ENCODE measurements at regions not wholly inside any gene's neighbourhood (a gene's known extent, or its start where the extent isn't known, plus 50 kb on each side); places are given as distances from the start of the nearest gene placed in this dataset.
"Not testable (repeated sequence)": the region's sequence is repeated elsewhere in the genome, so short reads cannot be mapped to it uniquely, and the experiment has no call there.

DNA sequence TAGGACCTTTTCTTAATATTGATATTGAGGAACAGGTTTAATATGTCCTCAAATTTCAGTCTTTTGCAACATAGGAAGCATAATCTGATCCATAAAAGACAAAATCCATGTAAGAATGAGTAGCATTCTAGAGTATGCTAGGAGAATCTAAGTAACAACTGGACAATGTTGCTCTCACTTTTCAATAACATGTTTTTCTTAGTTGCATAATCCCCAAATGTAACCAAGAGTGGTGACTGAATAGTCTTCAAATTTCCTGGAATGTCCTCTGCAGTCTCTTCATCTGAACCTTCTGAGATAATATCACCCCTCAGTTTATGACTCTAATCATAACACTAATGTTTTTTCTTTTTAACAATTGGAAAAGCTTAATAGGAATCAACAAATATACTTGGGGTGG lies 110.0 kb upstream of the ZEB2 start:
- Histone ChIP-seq H3K27ac (no peak overlapping the region), H3K36me3 (no peaks in the 10 kb centered on the region), H3K4me1 (ENCODE audit: insufficient read depth) (no peaks in the 10 kb centered on the region), H3K9me3 (no peaks in the 10 kb centered on the region), H3K4me3 (no peak overlapping the region), H3K27me3 (no peaks in the 10 kb centered on the region)
- intact Hi-C loops (cut with DNase I), result no loop called here
- DNase-seq, result no peak
- TF ChIP-seq, protein P1, sequence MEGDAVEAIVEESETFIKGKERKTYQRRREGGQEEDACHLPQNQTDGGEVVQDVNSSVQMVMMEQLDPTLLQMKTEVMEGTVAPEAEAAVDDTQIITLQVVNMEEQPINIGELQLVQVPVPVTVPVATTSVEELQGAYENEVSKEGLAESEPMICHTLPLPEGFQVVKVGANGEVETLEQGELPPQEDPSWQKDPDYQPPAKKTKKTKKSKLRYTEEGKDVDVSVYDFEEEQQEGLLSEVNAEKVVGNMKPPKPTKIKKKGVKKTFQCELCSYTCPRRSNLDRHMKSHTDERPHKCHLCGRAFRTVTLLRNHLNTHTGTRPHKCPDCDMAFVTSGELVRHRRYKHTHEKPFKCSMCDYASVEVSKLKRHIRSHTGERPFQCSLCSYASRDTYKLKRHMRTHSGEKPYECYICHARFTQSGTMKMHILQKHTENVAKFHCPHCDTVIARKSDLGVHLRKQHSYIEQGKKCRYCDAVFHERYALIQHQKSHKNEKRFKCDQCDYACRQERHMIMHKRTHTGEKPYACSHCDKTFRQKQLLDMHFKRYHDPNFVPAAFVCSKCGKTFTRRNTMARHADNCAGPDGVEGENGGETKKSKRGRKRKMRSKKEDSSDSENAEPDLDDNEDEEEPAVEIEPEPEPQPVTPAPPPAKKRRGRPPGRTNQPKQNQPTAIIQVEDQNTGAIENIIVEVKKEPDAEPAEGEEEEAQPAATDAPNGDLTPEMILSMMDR (IDR thresholded peaks at IDR 0.05), result no peak
- no peak for TF ChIP-seq POLR2A (IDR thresholded peaks at IDR 0.05)
- no peak for TF ChIP-seq EP300 (IDR thresholded peaks at IDR 0.05)

DNA sequence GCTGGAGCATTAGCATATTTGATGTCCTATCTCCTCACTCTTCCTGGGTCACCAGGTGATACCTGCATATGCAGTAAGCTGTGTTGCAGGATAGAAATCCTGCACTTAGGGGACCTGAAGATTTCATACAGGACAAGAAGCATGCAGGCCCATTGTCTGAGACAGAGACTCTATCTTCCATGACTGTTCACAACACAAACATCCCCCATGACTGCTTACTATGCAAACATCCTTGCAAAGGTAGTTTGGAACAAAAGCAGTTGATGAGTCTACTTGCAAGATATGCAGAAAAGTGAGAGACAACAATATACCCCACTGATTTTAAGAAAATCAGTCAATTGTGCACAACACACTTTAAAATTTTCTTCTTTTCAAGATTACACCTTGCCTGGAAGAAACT lies 108.6 kb upstream of the ZEB2 start:
- no peak for DNase-seq
- TF ChIP-seq EP300 (IDR thresholded peaks at IDR 0.05) (no peak), POLR2A (IDR thresholded peaks at IDR 0.05) (no peak)
- TF ChIP-seq, protein P1 (IDR thresholded peaks at IDR 0.05), result no peak
- intact Hi-C loops (cut with DNase I), result no loop called here
- H3K27me3 ChIP-seq, result no peaks in the 10 kb centered on the region
- H3K9me3 ChIP-seq, result no peaks in the 10 kb centered on the region
- no peak overlapping the region for H3K4me3 ChIP-seq
- no peaks in the 10 kb centered on the region for H3K36me3 ChIP-seq
- H3K27ac ChIP-seq, result no peak overlapping the region
- no peaks in the 10 kb centered on the region for H3K4me1 ChIP-seq (ENCODE audit: insufficient read depth)

DNA sequence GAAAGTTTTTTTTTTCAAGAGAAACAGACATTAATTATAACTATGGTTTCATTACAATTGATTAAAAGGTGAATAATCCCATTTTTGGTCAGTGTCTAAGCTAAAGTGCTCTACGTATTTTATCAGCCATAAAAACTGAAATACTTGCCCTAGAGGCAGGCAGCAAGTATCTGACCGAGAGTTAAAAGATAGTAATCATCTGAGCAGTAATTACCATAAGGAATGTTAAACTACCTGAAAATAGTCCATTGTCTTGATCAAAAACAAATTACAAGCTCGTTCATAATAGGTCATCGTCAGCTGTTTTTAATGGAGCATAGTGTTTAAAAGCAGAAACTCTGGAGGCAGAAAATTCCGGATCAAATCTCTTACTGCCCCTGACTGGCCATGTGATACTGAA lies 105.7 kb upstream of the ZEB2 start:
- no peaks in the 10 kb centered on the region for H3K36me3 ChIP-seq
- no peaks in the 10 kb centered on the region for H3K9me3 ChIP-seq
- DNase-seq, result no peak
- TF ChIP-seq POLR2A (IDR thresholded peaks at IDR 0.05), result no peak
- TF ChIP-seq, protein P1 (IDR thresholded peaks at IDR 0.05), result no peak
- 88 to 90% (median 88%) methylated on average over 5 of the region's 5 CpGs for WGBS, 3 donors
- H3K4me1 ChIP-seq (ENCODE audit: insufficient read depth), result no peaks in the 10 kb centered on the region
- no peaks in the 10 kb centered on the region for H3K27me3 ChIP-seq
- no peak overlapping the region for H3K27ac ChIP-seq
- H3K4me3 ChIP-seq, result no peak overlapping the region
- intact Hi-C loops (cut with DNase I), result no loop called here

DNA sequence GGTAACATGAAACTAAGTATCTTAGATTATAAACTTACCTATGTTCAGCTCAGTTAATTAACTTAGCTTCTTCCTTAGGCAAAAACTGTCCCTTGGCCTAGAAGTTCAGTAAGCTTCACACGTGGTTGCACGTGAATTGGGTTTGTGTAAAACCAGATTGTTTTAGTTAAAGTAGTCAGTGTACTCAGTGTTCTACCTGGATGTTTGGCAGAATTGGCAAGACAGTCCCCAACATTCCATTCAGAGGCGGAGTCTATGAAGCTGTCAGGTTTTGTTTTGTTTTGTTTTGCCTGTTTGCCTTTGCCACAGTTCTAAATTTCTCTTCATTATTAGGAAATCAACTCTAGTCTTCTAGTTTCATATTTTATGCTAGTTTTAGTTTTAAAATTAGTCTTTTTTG lies 105.3 kb upstream of the ZEB2 start:
- no peaks in the 10 kb centered on the region for H3K9me3 ChIP-seq
- no peaks in the 10 kb centered on the region for H3K27me3 ChIP-seq
- H3K4me3 ChIP-seq, result no peak overlapping the region
- intact Hi-C loops (cut with DNase I), result no loop called here
- H3K27ac ChIP-seq, result no peak overlapping the region
- no peak for DNase-seq
- no peaks in the 10 kb centered on the region for H3K4me1 ChIP-seq (ENCODE audit: insufficient read depth)
- WGBS, 3 donors, result 92 to 97% (median 96%) methylated on average over 3 of the region's 3 CpGs
- no peak for TF ChIP-seq POLR2A (IDR thresholded peaks at IDR 0.05)
- TF ChIP-seq EP300 (IDR thresholded peaks at IDR 0.05), result no peak
- TF ChIP-seq, protein P1 (IDR thresholded peaks at IDR 0.05), result no peak
- H3K36me3 ChIP-seq, result no peaks in the 10 kb centered on the region

DNA sequence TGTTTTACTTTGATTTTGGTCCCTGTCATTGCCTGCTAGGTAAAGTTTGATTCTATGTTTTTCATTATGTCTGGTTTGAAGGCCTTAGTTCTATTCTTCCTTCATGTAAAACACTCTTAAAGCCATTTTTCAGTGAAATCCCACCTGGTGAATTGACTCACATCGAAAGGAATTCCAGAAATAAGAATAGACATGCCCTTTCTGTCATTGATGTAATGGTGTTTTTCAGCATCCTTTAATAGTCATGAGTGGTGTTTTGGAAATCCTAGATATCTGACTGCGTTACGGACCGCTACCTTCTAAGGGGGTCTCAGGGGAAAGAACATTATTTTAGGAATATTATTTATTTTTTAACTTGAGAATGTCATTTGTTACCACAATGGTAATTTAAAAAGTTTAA lies 104.5 kb upstream of the ZEB2 start:
- WGBS, 3 donors, result 97 to 99% (median 98%) methylated on average over 4 of the region's 4 CpGs
- TF ChIP-seq POLR2A (IDR thresholded peaks at IDR 0.05) (no peak), EP300 (IDR thresholded peaks at IDR 0.05) (no peak)
- TF ChIP-seq, protein P1 (IDR thresholded peaks at IDR 0.05), result no peak
- Histone ChIP-seq H3K27ac (no peak overlapping the region), H3K4me3 (no peak overlapping the region), H3K36me3 (no peaks in the 10 kb centered on the region), H3K4me1 (ENCODE audit: insufficient read depth) (no peaks in the 10 kb centered on the region), H3K9me3 (no peaks in the 10 kb centered on the region), H3K27me3 (no peaks in the 10 kb centered on the region)
- intact Hi-C loops (cut with DNase I), result no loop called here
- no peak for DNase-seq

DNA sequence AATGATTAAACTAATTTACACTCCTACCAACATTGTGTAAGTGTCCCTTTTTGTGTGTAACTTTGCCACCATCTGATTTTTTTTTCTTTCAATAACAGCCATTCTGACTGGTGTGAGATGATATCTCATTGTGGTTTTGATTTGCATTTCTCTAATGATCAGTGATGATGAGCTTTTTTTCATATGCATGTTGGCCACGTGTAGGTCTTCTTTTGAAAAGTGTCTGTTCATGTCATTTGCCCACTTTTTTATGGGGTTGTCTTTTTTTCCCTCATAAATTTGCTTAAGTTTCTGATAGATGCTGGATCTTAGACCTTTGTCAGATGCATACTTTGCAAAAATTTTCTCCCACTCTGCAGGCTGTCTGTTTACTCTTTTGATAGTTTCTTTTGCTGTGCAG lies 102.5 kb upstream of the ZEB2 start:
- DNase-seq; H3K9me3 ChIP-seq; H3K27ac ChIP-seq; H3K4me3 ChIP-seq; intact Hi-C loops (cut with DNase I); H3K27me3 ChIP-seq; H3K4me1 ChIP-seq (ENCODE audit: insufficient read depth); H3K36me3 ChIP-seq: not testable (repeated sequence)
- WGBS, 3 donors, result 75 to 91% (median 88%) methylated on average over 1 of the region's 1 CpG
